HepG2 (cell line): ENCODE measurements at regions not wholly inside any gene's neighbourhood (a gene's known extent, or its start where the extent isn't known, plus 50 kb on each side); places are given as distances from the start of the nearest gene placed in this dataset.

Experiments used
- ATAC-seq: fragments of 200-7000 bp; cut with Tn5 transposase; 3 replicates; pipeline ENCODE4 v1.9.1; 2020; ENCODE audit warnings: mild to moderate bottlenecking, moderate library complexity
- BruUV-seq: library from RNA; stranded (reverse); fragments of 400-500 nt; replicated peaks from 2 replicates; lab custom pipeline; 2021; lab: Mats Ljungman, UMichigan
- CTCF ChIA-PET: fragments of 300-600 bp; formaldehyde crosslinking; extraction: SDS; loops from one replicate; lab custom pipeline; 2021; ENCODE audit warnings: low total read pairs, inconsistent platforms, low intra/inter-chr PET ratio; lab: Yijun Ruan, JAX
- POLR2A ChIA-PET: fragments of 350-600 bp; sonication (Branson Sonifier 250); formaldehyde crosslinking; loops from one replicate; lab custom pipeline; 2020; ENCODE audit warnings: antibody characterized with exemption, inconsistent platforms; lab: Yijun Ruan, JAX
- DNase-seq: peaks from one replicate; pipeline ENCODE4 v3.0.0-alpha.2; 2015; ENCODE audit warnings: low spot score
- FAIRE-seq: peaks from 3 replicates; lab custom pipeline; 2011; peaks lifted over from hg19 to GRCh38; lab: Jason Lieb, UNC
- H2AFZ ChIP-seq: one replicate; pipeline ENCODE4 v1.6.1; 2011; ENCODE audit warnings: low read length, inconsistent platforms
- H3K27ac ChIP-seq: fragments of 300-600 bp; 3 replicates; pipeline ENCODE4 v1.8.0; 2011; ENCODE audit warnings: mixed run types, mild to moderate bottlenecking, mixed read lengths, low read length, inconsistent platforms; ENCODE audit not compliant: insufficient read depth; ENCODE audit errors: extremely low read length
- H3K27me3 ChIP-seq, 2 experiments: fragments of 200-600 bp in 1 of 2; 2 replicates in 1 of 2; 3 replicates in 1 of 2; pipeline versions ENCODE4 v1.6.0 to v1.8.0; 2011; ENCODE audit warnings: low read length in 2 of 2, mild to moderate bottlenecking in 2 of 2, moderate library complexity in 2 of 2, inconsistent platforms in 1 of 2; ENCODE audit not compliant: insufficient read depth in 2 of 2, control insufficient read depth in 1 of 2
- H3K36me3 ChIP-seq, 2 experiments: fragments of 200-600 bp in 1 of 2; replicated peaks in 1 of 2; 2 replicates in 1 of 2; 3 replicates in 1 of 2; pipeline versions ENCODE4 v1.5.1 to v1.8.0; 2011; ENCODE audit warnings: low read length in 2 of 2, inconsistent platforms in 1 of 2; ENCODE audit not compliant: insufficient read depth in 2 of 2, control insufficient read depth in 1 of 2
- H3K4me1 ChIP-seq: 2 replicates; pipeline ENCODE4 v1.5.1; 2012; ENCODE audit warnings: low read length, inconsistent platforms; ENCODE audit not compliant: insufficient read depth
- H3K4me2 ChIP-seq: 2 replicates; pipeline ENCODE4 v1.6.0; 2011; ENCODE audit warnings: low read depth, low read length, inconsistent platforms
- H3K4me3 ChIP-seq, 3 experiments: fragments of 200-600 bp in 1 of 3; sonication (generic), shearing (Covaris generic) in 1 of 3; replicated peaks in 1 of 3; 2 replicates each; pipeline ENCODE4 v1.5.1; 2011 to 2016; ENCODE audit warnings: low read length in 3 of 3, inconsistent platforms in 2 of 3, low read depth in 2 of 3, mild to moderate bottlenecking in 2 of 3, control low read depth in 1 of 3, mixed read lengths in 1 of 3; ENCODE audit not compliant: insufficient read depth in 1 of 3
- H3K79me2 ChIP-seq: one replicate; pipeline ENCODE4 v1.6.1; 2011; ENCODE audit warnings: low read length, inconsistent platforms; ENCODE audit not compliant: insufficient read depth
- H3K9ac ChIP-seq: 2 replicates; pipeline ENCODE4 v1.6.0; 2011; ENCODE audit warnings: mild to moderate bottlenecking, low read depth, low read length, inconsistent platforms; ENCODE audit not compliant: insufficient read depth
- H3K9me3 ChIP-seq: 2 replicates; pipeline ENCODE4 v1.5.1; 2012; ENCODE audit warnings: mild to moderate bottlenecking, low read length
- H4K20me1 ChIP-seq: 2 replicates; pipeline ENCODE4 v1.6.0; 2011; ENCODE audit warnings: inconsistent platforms, mild to moderate bottlenecking, low read length, moderate library complexity; ENCODE audit not compliant: insufficient read depth
- ASH2L ChIP-seq: fragments of 300-600, 200-600 bp; sonication (generic); IDR thresholded peaks from 2 replicates; pipeline ENCODE4 v1.7.0; 2017; ENCODE audit warnings: low read depth, mild to moderate bottlenecking, moderate library complexity, mixed read lengths, low read length; ENCODE audit not compliant: insufficient read length
- CENPBD1 ChIP-seq: sonication (generic); formaldehyde crosslinking; IDR thresholded peaks from 2 replicates; pipeline ENCODE4 v1.8.0; 2022; ENCODE audit warnings: missing genetic modification reagents, low read depth, mild to moderate bottlenecking, borderline replicate concordance
- KDM4B ChIP-seq: sonication (generic); formaldehyde crosslinking; IDR thresholded peaks from 2 replicates; pipeline ENCODE4 v1.4.0; 2020; ENCODE audit warnings: missing genetic modification reagents
- RXRB ChIP-seq: IDR thresholded peaks from 2 replicates; pipeline ENCODE4 v1.6.1; 2016; ENCODE audit warnings: borderline replicate concordance, missing genetic modification reagents, missing compliant biosample characterization
- SALL2 ChIP-seq: sonication (generic); formaldehyde crosslinking; IDR thresholded peaks from 2 replicates; pipeline ENCODE4 v1.8.1; 2023; ENCODE audit warnings: mild to moderate bottlenecking, missing genetic modification reagents, inconsistent platforms
- SIX1 ChIP-seq: sonication (generic); formaldehyde crosslinking; IDR thresholded peaks from 2 replicates; pipeline ENCODE4 v1.4.0; 2020; ENCODE audit warnings: missing genetic modification reagents, borderline replicate concordance
- SMAD1 ChIP-seq: sonication (generic); formaldehyde crosslinking; IDR thresholded peaks from 2 replicates; pipeline ENCODE4 v1.4.0; 2020; ENCODE audit warnings: missing genetic modification reagents, low read depth, mild to moderate bottlenecking, borderline replicate concordance
- ZKSCAN5 ChIP-seq: sonication (generic); formaldehyde crosslinking; IDR thresholded peaks from 2 replicates; pipeline ENCODE4 v1.5.1; 2020; ENCODE audit warnings: mild to moderate bottlenecking, missing genetic modification reagents
- ZNF331 ChIP-seq: sonication (generic); formaldehyde crosslinking; IDR thresholded peaks from 2 replicates; pipeline ENCODE4 v1.4.0; 2020; ENCODE audit warnings: missing genetic modification reagents
- ZNF382 ChIP-seq: sonication (generic); formaldehyde crosslinking; IDR thresholded peaks from 2 replicates; pipeline ENCODE4 v1.5.0; 2020; ENCODE audit warnings: missing genetic modification reagents, mild to moderate bottlenecking, borderline replicate concordance
- ZNF441 ChIP-seq: sonication (generic); formaldehyde crosslinking; IDR thresholded peaks from 2 replicates; pipeline ENCODE4 v1.7.0; 2021; ENCODE audit warnings: missing genetic modification reagents, borderline replicate concordance
- ZSCAN20 ChIP-seq: sonication (generic); formaldehyde crosslinking; IDR thresholded peaks from 2 replicates; pipeline ENCODE4 v1.4.0; 2020; ENCODE audit warnings: missing genetic modification reagents, mild to moderate bottlenecking, borderline replicate concordance
- WGBS: methylation state at CpG from one replicate; pipeline ENCODE4 v1.1.6; 2017; ENCODE audit warnings: low lambda C conversion rate; 5-methylcytosine and 5-hydroxymethylcytosine counted together
- in situ Hi-C: cut with HindIII; loops from 2 replicates; pipeline ENCODE4 v1.10.0; 2017; ENCODE audit warnings: low pct_unique_long_range_greater_than_20kb; ENCODE audit not compliant: extremely low pct_ligation_motif_present
- intact Hi-C: fragments of 100-400 bp; cut with micrococcal nuclease; formaldehyde crosslinking; loops from one replicate; pipeline ENCODE4 v1.10.0; 2022; ENCODE audit not compliant: unreplicated experiment

GRCh38 chr12:124499898-124500244 is 67.5 kb downstream of the NCOR2 start:
- Histone ChIP-seq H2AFZ (no peak overlapping the region), H3K4me1 (peaks cover 27% of the 10 kb centered on the region), H3K9me3 (no peaks in the 10 kb centered on the region), H3K27ac (no peak overlapping the region), H3K4me2 (no peak overlapping the region), H3K79me2 (peaks cover 10% of the 10 kb centered on the region), H3K36me3 (peaks cover 0 to 2% of the 10 kb centered on the region in 2 experiments; a peak in 2 of 5 replicates), H3K4me3 (no peak overlapping the region), H3K27me3 (no peaks in the 10 kb centered on the region), H3K9ac (no peak overlapping the region), H4K20me1 (peaks cover 31% of the 10 kb centered on the region; the same call in 1 of the 2 replicates)
- no TSS peak for BruUV-seq
- 98% methylated on average over 8 of the region's 11 CpGs for WGBS
- intact Hi-C loops = no loop called here
- DNase-seq (no peak), FAIRE-seq (no peak), ATAC-seq (no peak)
- in situ Hi-C loops = no loop called here
- ChIA-PET CTCF (no interaction called here), POLR2A (no interaction called here)
- TF ChIP-seq CENPBD1 (CRISPR knock-in tag) (no peak), ASH2L (no peak), ZSCAN20 (CRISPR knock-in tag) (no peak), ZKSCAN5 (CRISPR knock-in tag) (no peak), SMAD1 (no peak), ZNF331 (CRISPR knock-in tag) (no peak), ZNF441 (no peak), ZNF382 (no peak), RXRB (CRISPR knock-in tag) (no peak), KDM4B (no peak), SALL2 (CRISPR knock-in tag) (no peak), SIX1 (CRISPR knock-in tag) (no peak)
